Uterus (tissue), 3 donors: ENCODE measurements at regions not wholly inside any gene's neighbourhood (a gene's known extent, or its start where the extent isn't known, plus 50 kb on each side); places are given as distances from the start of the nearest gene placed in this dataset.

ENCODE experiments used
- DNase-seq, 2 donors: peaks; one replicate each; pipeline ENCODE4 v3.0.0-alpha.2; 2019 to 2020
- H3K27ac ChIP-seq, 2 donors: fragments of 200-600 bp; sonication (generic); 1 replicate in 1 of 2; 2 replicates in 1 of 2; pipeline ENCODE4 v1.5.1; 2016 to 2018
- H3K27me3 ChIP-seq, 2 donors: fragments of 200-600 bp; sonication (generic); one replicate each; pipeline ENCODE4 v1.5.1; 2018 to 2019; ENCODE audit warnings: control low read depth in 1 of 2
- H3K36me3 ChIP-seq, 2 donors: fragments of 200-600 bp; sonication (generic); one replicate each; pipeline ENCODE4 v1.5.1; 2019; ENCODE audit warnings: control low read depth in 1 of 2
- H3K4me1 ChIP-seq, 2 donors: fragments of 200-600 bp; sonication (generic); one replicate each; pipeline ENCODE4 v1.5.1; 2018 to 2019; ENCODE audit warnings: control low read depth in 1 of 2
- H3K4me3 ChIP-seq, 2 donors: fragments of 200-600 bp; sonication (generic); 1 replicate in 1 of 2; 2 replicates in 1 of 2; pipeline ENCODE4 v1.5.1; 2018 to 2019; ENCODE audit warnings: mild to moderate bottlenecking in 1 of 2
- H3K9me3 ChIP-seq, 2 donors: fragments of 200-600 bp; sonication (generic); one replicate each; pipeline ENCODE4 v1.5.1; 2019; ENCODE audit warnings: control low read depth in 1 of 2
- POLR2A ChIP-seq, 2 donors: fragments of 450-650 bp; IDR thresholded peaks; one replicate each; pipeline ENCODE4 v1.6.1; 2016; ENCODE audit warnings: antibody characterized with exemption in 2 of 2, mild to moderate bottlenecking in 1 of 2, moderate library complexity in 1 of 2
- intact Hi-C: fragments of 100-400 bp; cut with DNase I; formaldehyde crosslinking; loops from one replicate; pipeline ENCODE4 v1.15.1; 2023; ENCODE audit warnings: low total_unique reads
- TF ChIP-seq, protein P1 (sequence below), 4 experiments: fragments of 200-600 bp in 2 of 4; fragments of 450-650 bp in 2 of 4; sonication (generic) in 2 of 4; IDR thresholded peaks; one replicate each; pipeline ENCODE4 v1.5.1; 2016 to 2019; ENCODE audit warnings: antibody characterized with exemption in 4 of 4, mild to moderate bottlenecking in 2 of 4, moderate library complexity in 1 of 4
- donor health status: DM: yes; HTN: yes; CAD: no.

GRCh38 chrX:69298466-69299140 is 133.3 kb upstream of the PJA1 start:
- Histone ChIP-seq H3K27me3 (no peaks in the 10 kb centered on the region), H3K36me3 (no peaks in the 10 kb centered on the region), H3K4me3 (no peak overlapping the region), H3K27ac (no peak overlapping the region), H3K9me3 (no peaks in the 10 kb centered on the region), H3K4me1 (no peaks in the 10 kb centered on the region)
- intact Hi-C loops, result no loop called here
- no peak for DNase-seq
- TF ChIP-seq, protein P1, sequence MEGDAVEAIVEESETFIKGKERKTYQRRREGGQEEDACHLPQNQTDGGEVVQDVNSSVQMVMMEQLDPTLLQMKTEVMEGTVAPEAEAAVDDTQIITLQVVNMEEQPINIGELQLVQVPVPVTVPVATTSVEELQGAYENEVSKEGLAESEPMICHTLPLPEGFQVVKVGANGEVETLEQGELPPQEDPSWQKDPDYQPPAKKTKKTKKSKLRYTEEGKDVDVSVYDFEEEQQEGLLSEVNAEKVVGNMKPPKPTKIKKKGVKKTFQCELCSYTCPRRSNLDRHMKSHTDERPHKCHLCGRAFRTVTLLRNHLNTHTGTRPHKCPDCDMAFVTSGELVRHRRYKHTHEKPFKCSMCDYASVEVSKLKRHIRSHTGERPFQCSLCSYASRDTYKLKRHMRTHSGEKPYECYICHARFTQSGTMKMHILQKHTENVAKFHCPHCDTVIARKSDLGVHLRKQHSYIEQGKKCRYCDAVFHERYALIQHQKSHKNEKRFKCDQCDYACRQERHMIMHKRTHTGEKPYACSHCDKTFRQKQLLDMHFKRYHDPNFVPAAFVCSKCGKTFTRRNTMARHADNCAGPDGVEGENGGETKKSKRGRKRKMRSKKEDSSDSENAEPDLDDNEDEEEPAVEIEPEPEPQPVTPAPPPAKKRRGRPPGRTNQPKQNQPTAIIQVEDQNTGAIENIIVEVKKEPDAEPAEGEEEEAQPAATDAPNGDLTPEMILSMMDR (IDR thresholded peaks at IDR 0.05), result no peak
- no peak for TF ChIP-seq POLR2A (IDR thresholded peaks at IDR 0.05)

DNA sequence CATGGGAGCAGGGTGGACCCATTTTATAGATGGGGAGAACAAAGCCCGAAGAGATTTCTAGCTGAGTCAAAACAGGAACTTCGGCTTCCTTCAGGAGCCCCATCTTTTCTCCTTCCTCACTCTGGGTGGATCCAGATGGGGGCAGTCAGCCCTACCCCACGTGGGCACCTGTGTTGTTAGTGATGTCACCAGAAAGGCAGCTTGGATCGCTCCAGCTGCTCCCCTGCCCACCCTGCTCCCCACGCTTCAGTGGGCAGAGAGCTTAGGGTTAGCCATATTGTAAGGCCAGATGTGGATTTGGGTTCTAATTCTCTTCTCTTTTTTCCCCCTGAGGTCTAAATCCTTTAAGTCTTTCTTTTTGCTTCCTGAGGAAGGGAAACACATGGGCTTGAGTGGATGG is 132.3 kb upstream of the PJA1 start:
- Histone ChIP-seq H3K4me1 (no peaks in the 10 kb centered on the region), H3K4me3 (no peak overlapping the region), H3K36me3 (no peaks in the 10 kb centered on the region), H3K9me3 (no peaks in the 10 kb centered on the region), H3K27ac (no peak overlapping the region), H3K27me3 (no peaks in the 10 kb centered on the region)
- TF ChIP-seq, protein P1 (IDR thresholded peaks at IDR 0.05), result no peak
- no peak for TF ChIP-seq POLR2A (IDR thresholded peaks at IDR 0.05)
- intact Hi-C loops, result no loop called here
- no peak for DNase-seq

- H3K4me1 ChIP-seq, result no peaks in the 10 kb centered on the region
- no peaks in the 10 kb centered on the region for H3K36me3 ChIP-seq
- intact Hi-C loops, result no loop called here
- H3K4me3 ChIP-seq, result no peak overlapping the region
- no peak for TF ChIP-seq POLR2A (IDR thresholded peaks at IDR 0.05)
- TF ChIP-seq, protein P1 (IDR thresholded peaks at IDR 0.05), result no peak
- H3K27me3 ChIP-seq, result no peaks in the 10 kb centered on the region
- no peaks in the 10 kb centered on the region for H3K9me3 ChIP-seq
- H3K27ac ChIP-seq, result no peak overlapping the region
- DNase-seq, result no peak
These were observed 128.7 kb upstream of the PJA1 start for GRCh38 chrX:69293776-69294601.

- H3K27me3 ChIP-seq, result no peaks in the 10 kb centered on the region
- TF ChIP-seq, protein P1 (IDR thresholded peaks at IDR 0.05), result no peak
- no peak for TF ChIP-seq POLR2A (IDR thresholded peaks at IDR 0.05)
These were observed 125.9 kb upstream of the PJA1 start for GRCh38 chrX:69291116-69291515.

DNA sequence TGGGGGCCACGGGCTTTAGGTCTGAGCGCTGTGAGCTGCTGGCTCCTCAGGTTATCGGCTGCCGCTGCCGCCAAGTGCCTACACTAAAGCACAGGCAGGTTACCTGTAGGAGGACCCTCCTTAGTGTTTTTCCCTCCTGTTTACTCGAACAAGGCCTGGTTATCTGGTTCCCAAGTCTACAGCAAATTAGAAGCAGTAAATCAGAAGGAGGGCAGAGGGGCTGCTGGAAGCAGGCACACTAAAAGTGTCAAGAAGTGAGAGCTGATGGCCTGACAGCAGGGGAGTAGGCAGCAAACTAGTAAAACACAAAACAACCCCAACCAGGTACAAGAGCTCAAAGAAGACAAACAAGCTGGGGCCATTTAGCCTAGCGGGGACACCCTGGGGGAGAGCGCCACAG is 125.0 kb upstream of the PJA1 start:
- Histone ChIP-seq H3K4me3 (no peak overlapping the region), H3K27me3 (no peaks in the 10 kb centered on the region), H3K27ac (peak overlapping the region in 1 of 2 donors; percentile 67), H3K36me3 (no peaks in the 10 kb centered on the region), H3K4me1 (peaks cover 0 to 4% of the 10 kb centered on the region in 2 donors), H3K9me3 (no peaks in the 10 kb centered on the region)
- no peak for DNase-seq
- intact Hi-C loops, result no loop called here
- no peak for TF ChIP-seq POLR2A (IDR thresholded peaks at IDR 0.05)

More at GRCh38 chrX:69291116-69291515, 125.9 kb upstream of the PJA1 start:
- H3K36me3 ChIP-seq, result no peaks in the 10 kb centered on the region
- intact Hi-C loops, result no loop called here
- no peak overlapping the region for H3K4me3 ChIP-seq
- H3K9me3 ChIP-seq, result no peaks in the 10 kb centered on the region
- no peak for DNase-seq
- H3K27ac ChIP-seq, result peak overlapping the region in 1 of 2 donors; percentile 67
- peaks cover 0 to 4% of the 10 kb centered on the region in 2 donors for H3K4me1 ChIP-seq
